ENCODE measurements at regions not wholly inside any gene's neighbourhood (a gene's known extent, or its start where the extent isn't known, plus 50 kb on each side); places are given as distances from the start of the nearest gene placed in this dataset.

DNA sequence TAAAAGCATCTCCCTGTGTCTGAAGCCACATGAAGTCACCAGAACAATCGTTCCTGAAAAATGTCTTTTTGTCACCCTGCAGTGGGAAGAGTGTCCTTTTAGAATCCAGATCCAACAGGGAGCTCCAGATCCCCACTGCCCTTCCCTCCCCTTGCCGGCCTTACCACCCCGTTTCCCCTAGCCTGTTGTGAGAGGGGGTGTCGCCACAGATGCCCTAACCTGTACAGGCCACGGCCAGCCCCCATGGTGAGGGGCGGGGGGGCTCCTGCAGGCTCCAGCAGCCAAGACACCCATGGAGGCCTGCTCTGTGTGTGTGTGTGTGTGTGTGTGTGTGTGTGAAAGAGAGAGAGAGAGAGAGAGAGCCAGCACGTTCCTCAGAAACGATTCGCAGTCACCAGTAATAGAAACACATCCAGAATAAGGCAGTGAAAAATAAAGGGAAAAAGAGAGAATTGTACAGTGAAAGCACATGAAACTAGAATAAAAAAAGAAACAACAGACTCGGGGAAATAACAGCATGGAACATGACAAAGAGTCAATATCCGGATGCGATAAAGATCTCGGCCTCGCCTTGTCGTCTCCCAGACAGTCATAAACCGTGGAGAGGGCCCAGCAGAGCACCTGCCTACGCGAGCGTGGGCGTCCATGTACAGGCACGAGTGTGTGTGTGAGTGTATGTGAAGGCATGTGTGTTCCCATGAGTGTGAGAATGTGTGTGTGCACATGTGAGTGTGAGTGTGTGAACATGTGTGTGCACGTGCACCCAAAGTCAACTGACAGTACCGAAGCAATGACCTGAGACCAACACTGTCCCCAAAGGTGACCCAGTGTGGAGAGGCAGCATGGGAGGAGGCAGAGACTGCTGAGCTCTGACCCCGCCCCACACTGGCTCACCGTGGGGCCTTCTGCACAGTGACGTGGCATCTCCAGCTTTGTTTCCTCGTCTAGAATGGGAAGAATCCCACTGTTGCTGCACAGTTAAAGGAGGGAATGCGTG is 303.8 kb downstream of the NPHP4 start:
- TF ChIP-seq, protein P1, sequence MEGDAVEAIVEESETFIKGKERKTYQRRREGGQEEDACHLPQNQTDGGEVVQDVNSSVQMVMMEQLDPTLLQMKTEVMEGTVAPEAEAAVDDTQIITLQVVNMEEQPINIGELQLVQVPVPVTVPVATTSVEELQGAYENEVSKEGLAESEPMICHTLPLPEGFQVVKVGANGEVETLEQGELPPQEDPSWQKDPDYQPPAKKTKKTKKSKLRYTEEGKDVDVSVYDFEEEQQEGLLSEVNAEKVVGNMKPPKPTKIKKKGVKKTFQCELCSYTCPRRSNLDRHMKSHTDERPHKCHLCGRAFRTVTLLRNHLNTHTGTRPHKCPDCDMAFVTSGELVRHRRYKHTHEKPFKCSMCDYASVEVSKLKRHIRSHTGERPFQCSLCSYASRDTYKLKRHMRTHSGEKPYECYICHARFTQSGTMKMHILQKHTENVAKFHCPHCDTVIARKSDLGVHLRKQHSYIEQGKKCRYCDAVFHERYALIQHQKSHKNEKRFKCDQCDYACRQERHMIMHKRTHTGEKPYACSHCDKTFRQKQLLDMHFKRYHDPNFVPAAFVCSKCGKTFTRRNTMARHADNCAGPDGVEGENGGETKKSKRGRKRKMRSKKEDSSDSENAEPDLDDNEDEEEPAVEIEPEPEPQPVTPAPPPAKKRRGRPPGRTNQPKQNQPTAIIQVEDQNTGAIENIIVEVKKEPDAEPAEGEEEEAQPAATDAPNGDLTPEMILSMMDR (IDR thresholded peaks at IDR 0.05), result no peak
- Histone ChIP-seq H3K4me1 (peaks cover 0 to 17% (median 0%) of the 10 kb centered on the region in 4 donors), H3K27me3 (peaks cover 8% of the 10 kb centered on the region), H3K27ac (peak overlapping the region in 3 of 4 donors; percentile 0 to 49 (median 44)), H3K9me3 (no peaks in the 10 kb centered on the region), H3K36me3 (no peaks in the 10 kb centered on the region), H3K4me3 (no peak overlapping the region)
- intact Hi-C loops (cut with DNase I; ENCODE audit: low total_unique reads), result no loop called here
- peak; percentile 67 for DNase-seq
- in situ Hi-C loops (cut with MboI; ENCODE audit: low pct_ligation_motif_present in 1 of 4, low pct_unique_long_range_greater_than_20kb in 1 of 4, low sequenced_read_pairs in 3 of 4), result no loop called here
- WGBS, 2 donors (ENCODE audit: low coverage in 1 of 2), result 36 to 42% methylated on average over 7 to 28 of the region's 28 CpGs

DNA sequence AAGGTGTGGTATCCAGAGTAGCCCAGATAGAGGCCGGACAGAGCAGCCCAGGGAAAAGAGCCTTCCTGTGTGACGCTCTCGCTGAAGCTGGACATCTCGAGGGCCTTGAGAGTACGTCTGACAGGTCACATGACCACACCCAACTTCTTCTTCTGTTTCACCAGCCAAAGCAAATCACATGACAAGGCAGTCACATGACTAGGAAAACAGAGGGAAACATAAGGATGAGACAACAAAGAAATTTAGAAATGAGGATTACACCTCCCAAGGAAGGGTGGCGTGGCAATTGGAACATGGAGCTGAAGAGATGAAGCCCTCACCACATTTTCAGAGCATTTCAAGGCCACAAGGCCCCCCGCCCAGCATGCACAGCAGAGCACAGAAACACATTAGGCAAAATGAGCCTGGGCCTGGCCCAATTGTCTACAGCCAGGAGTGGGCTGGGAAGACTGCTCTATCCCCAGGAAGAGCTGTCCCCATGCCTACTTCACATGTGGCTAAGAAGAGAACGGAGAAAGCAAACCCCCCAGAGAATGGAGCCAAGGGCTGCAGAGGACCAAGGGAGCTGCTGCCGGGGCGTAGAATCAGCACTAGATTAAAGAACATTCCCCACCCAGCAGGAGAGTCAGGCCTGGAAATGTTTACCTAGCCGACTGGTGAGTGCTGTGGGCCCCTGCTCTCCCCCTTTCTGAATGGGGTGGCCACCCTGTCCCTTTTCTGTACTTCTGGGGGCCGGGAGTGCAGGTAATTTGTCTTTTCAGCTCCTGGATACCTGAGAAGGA is 305.1 kb downstream of the NPHP4 start:
- 82 to 100% methylated on average over 1 to 12 of the region's 12 CpGs for WGBS, 2 donors (ENCODE audit: low coverage in 1 of 2)
- H3K27ac ChIP-seq, result no peak overlapping the region
- peaks cover 0 to 17% (median 0%) of the 10 kb centered on the region in 4 donors for H3K4me1 ChIP-seq
- no peak overlapping the region for H3K4me3 ChIP-seq
- H3K9me3 ChIP-seq, result no peaks in the 10 kb centered on the region
- H3K27me3 ChIP-seq, result peaks cover 11% of the 10 kb centered on the region
- in situ Hi-C loops (cut with MboI; ENCODE audit: low pct_ligation_motif_present in 1 of 4, low pct_unique_long_range_greater_than_20kb in 1 of 4, low sequenced_read_pairs in 3 of 4) (no loop called here), intact Hi-C loops (cut with DNase I; ENCODE audit: low total_unique reads) (no loop called here)
- TF ChIP-seq EP300 (IDR thresholded peaks at IDR 0.05; ENCODE audit: low read depth) (no peak), POLR2A (IDR thresholded peaks at IDR 0.05) (no peak), POLR2AphosphoS5 (IDR thresholded peaks at IDR 0.05) (no peak)
- TF ChIP-seq, protein P1 (IDR thresholded peaks at IDR 0.05), result no peak
- H3K36me3 ChIP-seq, result no peaks in the 10 kb centered on the region
- no peak for DNase-seq

DNA sequence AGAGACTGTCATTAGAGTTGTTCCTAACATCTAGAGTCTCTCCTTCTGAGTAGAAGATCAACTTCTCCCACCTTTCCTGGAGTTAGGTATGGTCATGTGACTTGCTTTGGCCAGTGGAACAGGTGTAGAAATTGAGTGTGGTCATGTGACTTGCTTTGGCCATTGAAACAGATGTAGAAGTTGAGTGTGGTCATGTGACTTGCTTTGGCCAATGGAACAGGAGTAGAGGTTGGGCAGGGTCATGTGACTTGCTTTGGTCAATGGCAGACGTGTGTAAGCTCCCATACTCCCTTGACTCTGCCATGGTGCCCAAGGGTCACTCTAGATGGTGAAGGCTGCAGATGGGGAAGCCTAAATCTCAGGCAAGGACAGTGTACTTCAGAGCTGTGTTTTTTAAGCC is 306.0 kb downstream of the NPHP4 start:
- in situ Hi-C loops (cut with MboI; ENCODE audit: low pct_ligation_motif_present in 1 of 4, low pct_unique_long_range_greater_than_20kb in 1 of 4, low sequenced_read_pairs in 3 of 4) (no loop called here), intact Hi-C loops (cut with DNase I; ENCODE audit: low total_unique reads) (no loop called here)
- Histone ChIP-seq H3K27me3 (peaks cover 11% of the 10 kb centered on the region), H3K9me3 (no peaks in the 10 kb centered on the region), H3K27ac (no peak overlapping the region), H3K36me3 (no peaks in the 10 kb centered on the region), H3K4me1 (peaks cover 0 to 17% (median 0%) of the 10 kb centered on the region in 4 donors), H3K4me3 (no peak overlapping the region)
- DNase-seq, result no peak
- TF ChIP-seq POLR2A (IDR thresholded peaks at IDR 0.05) (no peak), EP300 (IDR thresholded peaks at IDR 0.05; ENCODE audit: low read depth) (no peak), POLR2AphosphoS5 (IDR thresholded peaks at IDR 0.05) (no peak)
- TF ChIP-seq, protein P1 (IDR thresholded peaks at IDR 0.05), result no peak
- WGBS, 2 donors (ENCODE audit: low coverage in 1 of 2), result 67% methylated on average over 1 of the region's 1 CpG; no CpG with 5 or more reads in 1 of the 2 donors

DNA sequence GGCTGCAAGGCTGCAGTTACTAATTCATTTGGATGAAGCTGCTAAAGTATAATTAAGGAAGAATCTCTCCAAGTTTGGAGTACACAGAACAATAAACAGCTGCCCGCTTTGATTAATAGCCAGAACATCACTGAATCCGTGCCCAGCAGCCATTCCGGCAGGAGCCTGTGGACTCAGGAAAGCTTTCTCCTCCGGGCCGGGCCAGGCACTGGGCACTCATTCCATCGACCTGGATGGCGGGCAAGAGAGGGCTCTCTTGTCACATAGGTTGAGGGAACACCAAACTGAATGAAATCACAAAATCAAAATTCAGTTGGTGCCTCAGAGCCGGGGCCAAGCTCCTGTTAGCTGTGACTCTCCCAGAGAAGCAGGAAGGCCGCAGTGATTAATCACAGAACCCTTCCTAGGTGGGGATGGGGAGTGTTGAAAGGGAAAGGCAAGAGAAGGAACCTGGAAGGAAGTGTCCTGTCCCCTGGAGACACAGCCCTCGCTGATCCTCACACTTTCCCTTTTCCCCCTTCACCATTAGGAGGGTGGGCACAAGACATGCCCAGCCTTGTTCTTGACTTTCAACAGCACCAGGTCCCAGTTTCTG is 306.7 kb downstream of the NPHP4 start:
- in situ Hi-C loops (cut with MboI; ENCODE audit: low pct_ligation_motif_present in 1 of 4, low pct_unique_long_range_greater_than_20kb in 1 of 4, low sequenced_read_pairs in 3 of 4), result no loop called here
- Histone ChIP-seq H3K9me3 (no peaks in the 10 kb centered on the region), H3K27ac (no peak overlapping the region), H3K36me3 (no peaks in the 10 kb centered on the region), H3K4me3 (no peak overlapping the region), H3K4me1 (peaks cover 0 to 15% (median 0%) of the 10 kb centered on the region in 4 donors), H3K27me3 (peaks cover 8% of the 10 kb centered on the region)
- intact Hi-C loops (cut with DNase I; ENCODE audit: low total_unique reads), result no loop called here
- WGBS, 2 donors (ENCODE audit: low coverage in 1 of 2), result 74% methylated on average over 10 of the region's 10 CpGs; no CpG with 5 or more reads in 1 of the 2 donors
- no peak for TF ChIP-seq POLR2AphosphoS5 (IDR thresholded peaks at IDR 0.05)
- no peak for DNase-seq
